K562 (cell line): ENCODE measurements at regions not wholly inside any gene's neighbourhood (a gene's known extent, or its start where the extent isn't known, plus 50 kb on each side); places are given as distances from the start of the nearest gene placed in this dataset.
A peak's percentile ranks its signal among the peaks of the same experiment; 100 is the strongest.

Experiments
- ATAC-seq: fragments of 200-7000 bp; cut with Tn5 transposase; 3 replicates; pipeline ENCODE4 v1.9.1; 2020; ENCODE audit warnings: moderate library complexity
- BruUV-seq: library from RNA; stranded (reverse); fragments of 400-500 nt; replicated peaks from 2 replicates; lab custom pipeline; 2021; lab: Mats Ljungman, UMichigan
- CTCF ChIA-PET: fragments of 300-600 bp; formaldehyde crosslinking; extraction: SDS; loops from one replicate; lab custom pipeline; 2021; ENCODE audit warnings: low intra/inter-chr PET ratio; lab: Yijun Ruan, JAX
- POLR2A ChIA-PET: fragments of 300-600, 350-650 bp; sonication (Branson Sonifier 250); formaldehyde crosslinking; extraction: SDS; loops from one replicate; lab custom pipeline; 2021; ENCODE audit warnings: antibody characterized with exemption, inconsistent platforms; lab: Yijun Ruan, JAX
- DNase-seq, 4 experiments: peaks; one replicate each; pipeline versions ENCODE4 v3.0.0 to v3.0.0-alpha.2; 2011 to 2018; ENCODE audit warnings: low spot score in 3 of 4, mixed read lengths in 3 of 4; ENCODE audit errors: extremely low read depth in 1 of 4
- FAIRE-seq: peaks from 2 replicates; lab custom pipeline; 2011; peaks lifted over from hg19 to GRCh38; lab: Jason Lieb, UNC
- H2AFZ ChIP-seq: 2 replicates; pipeline ENCODE4 v1.6.0; 2011; ENCODE audit warnings: low read depth, low read length, control low read depth, inconsistent platforms
- H3K27ac ChIP-seq: fragments of 200-600 bp; 3 replicates; pipeline ENCODE4 v1.8.0; 2011; ENCODE audit warnings: low read depth, mild to moderate bottlenecking, control low read depth, inconsistent platforms, low read length, moderate library complexity, mixed read lengths; ENCODE audit errors: extremely low read depth
- H3K27me3 ChIP-seq, 2 experiments: fragments of 300-600 bp in 1 of 2; 2 replicates in 1 of 2; 3 replicates in 1 of 2; pipeline versions ENCODE4 v1.6.0 to v1.8.0; 2011; ENCODE audit warnings: inconsistent platforms in 2 of 2, low read length in 2 of 2, mild to moderate bottlenecking in 1 of 2, mixed read lengths in 1 of 2, moderate library complexity in 1 of 2; ENCODE audit not compliant: control insufficient read depth in 2 of 2, insufficient read depth in 2 of 2
- H3K36me3 ChIP-seq: fragments of 300-600 bp; 3 replicates; pipeline ENCODE4 v1.8.0; 2011; ENCODE audit warnings: mild to moderate bottlenecking, low read length, inconsistent platforms; ENCODE audit not compliant: control insufficient read depth, insufficient read depth
- H3K4me1 ChIP-seq, 2 experiments: fragments of 200-600 bp in 1 of 2; replicated peaks in 1 of 2; 2 replicates in 1 of 2; 3 replicates in 1 of 2; pipeline versions ENCODE4 v1.5.1 to v1.8.0; 2011; ENCODE audit warnings: inconsistent platforms in 2 of 2, low read length in 2 of 2, mild to moderate bottlenecking in 1 of 2, mixed read lengths in 1 of 2, moderate library complexity in 1 of 2; ENCODE audit not compliant: control insufficient read depth in 2 of 2, insufficient read depth in 2 of 2
- H3K4me2 ChIP-seq: 2 replicates; pipeline ENCODE4 v1.6.1; 2011; ENCODE audit warnings: low read length, control low read depth, inconsistent platforms, mixed read lengths; ENCODE audit not compliant: insufficient read depth
- H3K4me3 ChIP-seq: fragments of 200-600 bp; sonication (generic), shearing (Covaris generic); 2 replicates; pipeline ENCODE4 v1.5.1; 2016; ENCODE audit warnings: control low read depth, inconsistent platforms
- H3K79me2 ChIP-seq: fragments of 200-600 bp; 3 replicates; pipeline ENCODE4 v1.8.0; 2011; ENCODE audit warnings: low read length, inconsistent platforms; ENCODE audit not compliant: control insufficient read depth, insufficient read depth
- H3K9ac ChIP-seq, 2 experiments: 2 replicates each; pipeline versions ENCODE4 v1.6.0 to v1.6.1; 2011; ENCODE audit warnings: low read depth in 2 of 2, low read length in 2 of 2, control low read depth in 1 of 2, inconsistent platforms in 1 of 2, mild to moderate bottlenecking in 1 of 2, mixed read lengths in 1 of 2; ENCODE audit not compliant: insufficient read depth in 1 of 2
- H3K9me1 ChIP-seq: one replicate; pipeline ENCODE4 v1.6.0; 2011; ENCODE audit warnings: inconsistent platforms, mild to moderate bottlenecking, low read length, moderate library complexity; ENCODE audit not compliant: control insufficient read depth, insufficient read depth
- H3K9me3 ChIP-seq: replicated peaks from 2 replicates; pipeline ENCODE4 v1.5.1; 2011; ENCODE audit warnings: low read depth, low read length, inconsistent platforms; ENCODE audit not compliant: control insufficient read depth, insufficient read depth
- H4K20me1 ChIP-seq: replicated peaks from 2 replicates; pipeline ENCODE4 v1.6.1; 2011; ENCODE audit warnings: low read length, inconsistent platforms, mixed read lengths; ENCODE audit not compliant: control insufficient read depth, insufficient read depth
- E2F3 ChIP-seq: fragments of 250-450 bp; sonication (Bioruptor Pico); IDR thresholded peaks from 2 replicates; pipeline ENCODE4 v1.4.0; 2020; ENCODE audit warnings: mild to moderate bottlenecking
- EP400 ChIP-seq: fragments of 450-650 bp; IDR thresholded peaks from 2 replicates; pipeline ENCODE4 v1.6.1; 2017; ENCODE audit warnings: antibody characterized with exemption, mild to moderate bottlenecking, moderate library complexity
- ETS2 ChIP-seq: IDR thresholded peaks from 2 replicates; pipeline ENCODE4 v1.6.1; 2016; ENCODE audit warnings: borderline replicate concordance, missing genetic modification characterization, mild to moderate bottlenecking, moderate library complexity, missing compliant biosample characterization; ENCODE audit not compliant: poor library complexity, severe bottlenecking
- KAT8 ChIP-seq: fragments of 450-650 bp; IDR thresholded peaks from 2 replicates; pipeline ENCODE4 v1.6.1; 2016; ENCODE audit warnings: low read depth, mild to moderate bottlenecking
- MTA1 ChIP-seq: fragments of 450-650 bp; IDR thresholded peaks from 2 replicates; pipeline ENCODE4 v1.6.1; 2017; ENCODE audit warnings: borderline replicate concordance
- NR3C1 ChIP-seq: sonication (generic); formaldehyde crosslinking; IDR thresholded peaks from 2 replicates; pipeline ENCODE4 v1.8.1; 2022; ENCODE audit warnings: missing genetic modification reagents
- OTX1 ChIP-seq: fragments of 450-650 bp; formaldehyde crosslinking; IDR thresholded peaks from 2 replicates; pipeline ENCODE4 v1.4.0; 2022; ENCODE audit warnings: mild to moderate bottlenecking
- TRIM28 ChIP-seq: fragments of 450-650 bp; IDR thresholded peaks from 2 replicates; pipeline ENCODE4 v1.6.1; 2017
- ZFX ChIP-seq: sonication (generic); formaldehyde crosslinking; IDR thresholded peaks from 2 replicates; pipeline ENCODE4 v1.8.0; 2022; ENCODE audit warnings: mild to moderate bottlenecking, missing genetic modification reagents, moderate library complexity
- ZNF217 ChIP-seq: sonication (generic); formaldehyde crosslinking; IDR thresholded peaks from 2 replicates; pipeline ENCODE4 v1.8.0; 2022; ENCODE audit warnings: mild to moderate bottlenecking, missing genetic modification reagents
- ZNF253 ChIP-seq: fragments of 250-450 bp; sonication (Bioruptor Pico); conservative IDR thresholded peaks from 2 replicates; pipeline ENCODE4 v1.6.1; 2021; ENCODE audit warnings: mild to moderate bottlenecking
- WGBS: fragments of 100-300 bp; shearing (Covaris generic); methylation state at CpG from one replicate; pipeline ENCODE4 v1.1.6; 2016; ENCODE audit warnings: low coverage, mixed read lengths; ENCODE audit not compliant: insufficient coverage; ENCODE audit errors: missing lambda C conversion rate; 5-methylcytosine and 5-hydroxymethylcytosine counted together
- in situ Hi-C: fragments of 300-500 bp; cut with MboI; formaldehyde crosslinking; loops from 4 replicates; pipeline ENCODE4 v1.15.0; 2018; ENCODE audit warnings: inconsistent platforms, mixed read lengths
- intact Hi-C: fragments of 100-400 bp; cut with micrococcal nuclease; formaldehyde crosslinking; loops from 2 replicates; pipeline ENCODE4 v1.14.2; 2022
- TF ChIP-seq, protein P1 (sequence below): sonication (generic); formaldehyde crosslinking; IDR thresholded peaks from 2 replicates; pipeline ENCODE4 v1.8.0; 2022; ENCODE audit warnings: mild to moderate bottlenecking, missing genetic modification reagents
- TF ChIP-seq, protein P2 (sequence below): fragments of 450-650 bp; IDR thresholded peaks from 2 replicates; pipeline ENCODE4 v1.6.1; 2016; ENCODE audit warnings: missing biosample characterization, missing genetic modification characterization

- CTCF ChIA-PET = no interaction called here
- TF ChIP-seq ZNF217 (CRISPR knock-in tag) (no peak), TRIM28 (no peak), NR3C1 (CRISPR knock-in tag) (no peak), ZNF253 (no peak), ETS2 (no peak), ZFX (CRISPR knock-in tag) (no peak), OTX1 (CRISPR knock-in tag) (no peak), KAT8 (no peak), E2F3 (CRISPR knock-in tag) (no peak), EP400 (no peak), MTA1 (no peak)
- TF ChIP-seq, protein P1, sequence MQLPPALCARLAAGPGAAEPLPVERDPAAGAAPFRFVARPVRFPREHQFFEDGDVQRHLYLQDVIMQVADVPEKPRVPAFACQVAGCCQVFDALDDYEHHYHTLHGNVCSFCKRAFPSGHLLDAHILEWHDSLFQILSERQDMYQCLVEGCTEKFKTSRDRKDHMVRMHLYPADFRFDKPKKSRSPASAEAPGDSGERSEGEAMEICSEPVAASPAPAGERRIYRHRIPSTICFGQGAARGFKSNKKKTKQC = no peak
- TF ChIP-seq, protein P2, sequence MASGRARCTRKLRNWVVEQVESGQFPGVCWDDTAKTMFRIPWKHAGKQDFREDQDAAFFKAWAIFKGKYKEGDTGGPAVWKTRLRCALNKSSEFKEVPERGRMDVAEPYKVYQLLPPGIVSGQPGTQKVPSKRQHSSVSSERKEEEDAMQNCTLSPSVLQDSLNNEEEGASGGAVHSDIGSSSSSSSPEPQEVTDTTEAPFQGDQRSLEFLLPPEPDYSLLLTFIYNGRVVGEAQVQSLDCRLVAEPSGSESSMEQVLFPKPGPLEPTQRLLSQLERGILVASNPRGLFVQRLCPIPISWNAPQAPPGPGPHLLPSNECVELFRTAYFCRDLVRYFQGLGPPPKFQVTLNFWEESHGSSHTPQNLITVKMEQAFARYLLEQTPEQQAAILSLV (tag) = no peak
Measured at GRCh38 chr1:225720937-225721336, 56.7 kb upstream of the SRP9 start.

More at GRCh38 chr1:225720937-225721336, 56.7 kb upstream of the SRP9 start:
- Histone ChIP-seq H3K9ac (no peak overlapping the region), H3K4me2 (no peak overlapping the region), H3K36me3 (no peaks in the 10 kb centered on the region), H3K4me1 (peaks cover 0 to 2% of the 10 kb centered on the region in 2 experiments; a peak in 1 of 5 replicates), H3K9me1 (no peaks in the 10 kb centered on the region), H3K9me3 (no peaks in the 10 kb centered on the region), H3K27me3 (peaks cover 45 to 62% of the 10 kb centered on the region in 2 experiments), H4K20me1 (no peaks in the 10 kb centered on the region), H3K79me2 (no peaks in the 10 kb centered on the region), H2AFZ (peak overlapping the region; percentile 49; the same call in 1 of the 2 replicates), H3K27ac (no peak overlapping the region), H3K4me3 (no peak overlapping the region)
- DNase-seq = no peak
- WGBS = 10% methylated on average over 4 of the region's 4 CpGs
- no TSS peak for BruUV-seq
- POLR2A ChIA-PET = interaction anchor here (0.6 kb wide), 2 partner anchors 175 to 319 kb away, joined by 3 read pairs; no protein-coding TSS in a partner anchor
- intact Hi-C loops = no loop called here
- ATAC-seq = no peak
- no peak for FAIRE-seq
- in situ Hi-C loops = no loop called here
